Endodermal cell (in vitro differentiated cells): ENCODE measurements at regions not wholly inside any gene's neighbourhood (a gene's known extent, or its start where the extent isn't known, plus 50 kb on each side); places are given as distances from the start of the nearest gene placed in this dataset.

Experiments used
- DNase-seq: peaks from one replicate; pipeline ENCODE4 v3.0.0-alpha.2; 2017
- H3K27ac ChIP-seq: 2 replicates; pipeline ENCODE4 v1.5.1; 2013; ENCODE audit warnings: mild to moderate bottlenecking, low read depth, low read length, moderate library complexity
- H3K27me3 ChIP-seq: 2 replicates; pipeline ENCODE4 v1.6.1; 2013; ENCODE audit warnings: mild to moderate bottlenecking, low read length, moderate library complexity; ENCODE audit not compliant: insufficient read depth, control insufficient read depth, poor library complexity, severe bottlenecking
- H3K36me3 ChIP-seq: 2 replicates; pipeline ENCODE4 v1.7.0; 2013; ENCODE audit warnings: mild to moderate bottlenecking, low read length, moderate library complexity; ENCODE audit not compliant: control insufficient read depth, insufficient read depth
- H3K4me1 ChIP-seq: one replicate; pipeline ENCODE4 v1.7.0; 2013; ENCODE audit warnings: low read length; ENCODE audit not compliant: control insufficient read depth, insufficient read depth
- H3K4me3 ChIP-seq: 2 replicates; pipeline ENCODE4 v1.5.1; 2013; ENCODE audit warnings: mild to moderate bottlenecking, low read length, moderate library complexity
- H3K9ac ChIP-seq: 2 replicates; pipeline ENCODE4 v1.6.1; 2013; ENCODE audit warnings: mild to moderate bottlenecking, low read length, moderate library complexity; ENCODE audit not compliant: poor library complexity, severe bottlenecking; ENCODE audit errors: extremely low read depth
- H3K9me3 ChIP-seq: 2 replicates; pipeline ENCODE4 v1.6.1; 2013; ENCODE audit warnings: mild to moderate bottlenecking, low read length, moderate library complexity; ENCODE audit not compliant: control insufficient read depth
- H3K27ac Mint-ChIP-seq: 2 replicates; pipeline ENCODE4 v1.8.0; 2020; ENCODE audit warnings: mixed read lengths
- H3K27me3 Mint-ChIP-seq: 2 replicates; pipeline ENCODE4 v1.8.0; 2021; ENCODE audit warnings: mild to moderate bottlenecking, mixed read lengths; ENCODE audit not compliant: insufficient read depth
- H3K36me3 Mint-ChIP-seq: 2 replicates; pipeline ENCODE4 v1.8.0; 2020; ENCODE audit warnings: low read depth, mixed read lengths
- H3K4me1 Mint-ChIP-seq: 2 replicates; pipeline ENCODE4 v1.8.0; 2020; ENCODE audit warnings: mixed read lengths
- H3K4me3 Mint-ChIP-seq: 2 replicates; pipeline ENCODE4 v1.8.0; 2020; ENCODE audit warnings: mild to moderate bottlenecking, moderate library complexity, mixed read lengths
- H3K9me3 Mint-ChIP-seq: 2 replicates; pipeline ENCODE4 v1.8.0; 2020; ENCODE audit warnings: mild to moderate bottlenecking, mixed read lengths
- CTCF ChIP-seq: fragments of 200-600 bp; sonication (generic); conservative IDR thresholded peaks from 2 replicates; pipeline ENCODE4 v1.5.0; 2021; ENCODE audit warnings: antibody characterized with exemption, mild to moderate bottlenecking
- WGBS, 2 experiments: methylation state at CpG; one replicate each; pipeline versions ENCODE4 v1.1.5 to v1.1.7; 2013; ENCODE audit warnings: missing lambda C conversion rate in 2 of 2, mixed read lengths in 1 of 2; ENCODE audit not compliant: insufficient coverage in 1 of 2, insufficient read length in 1 of 2; 5-methylcytosine and 5-hydroxymethylcytosine counted together

GRCh38 chr15:77852241-77853007, 219.7 kb upstream of the LINGO1 start:
- peak; percentile 31 for DNase-seq
- no peak overlapping the region for H3K27ac Mint-ChIP-seq
- H3K4me3 Mint-ChIP-seq = no peak overlapping the region
- Histone ChIP-seq H3K27ac (no peak overlapping the region), H3K9ac (no peak overlapping the region), H3K27me3 (no peaks in the 10 kb centered on the region), H3K4me1 (no peaks in the 10 kb centered on the region), H3K4me3 (no peak overlapping the region), H3K9me3 (no peaks in the 10 kb centered on the region), H3K36me3 (no peaks in the 10 kb centered on the region)
- peaks cover 8% of the 10 kb centered on the region for H3K9me3 Mint-ChIP-seq
- no peak for TF ChIP-seq CTCF
- H3K36me3 Mint-ChIP-seq = no peaks in the 10 kb centered on the region
- no peaks in the 10 kb centered on the region for H3K27me3 Mint-ChIP-seq
- peaks cover 5% of the 10 kb centered on the region for H3K4me1 Mint-ChIP-seq
- 91 to 92% methylated on average over 10 to 23 of the region's 23 CpGs for WGBS, 2 experiments

- Histone ChIP-seq H3K27ac (no peak overlapping the region), H3K4me1 (no peaks in the 10 kb centered on the region), H3K27me3 (no peaks in the 10 kb centered on the region), H3K9me3 (no peaks in the 10 kb centered on the region), H3K36me3 (no peaks in the 10 kb centered on the region), H3K4me3 (no peak overlapping the region), H3K9ac (no peak overlapping the region)
- Mint-ChIP-seq H3K4me1 (no peaks in the 10 kb centered on the region), H3K4me3 (no peak overlapping the region), H3K9me3 (peaks cover 8% of the 10 kb centered on the region), H3K27ac (no peak overlapping the region), H3K27me3 (no peaks in the 10 kb centered on the region), H3K36me3 (no peaks in the 10 kb centered on the region)
- WGBS, 2 experiments = 84 to 96% methylated on average over 5 to 6 of the region's 6 CpGs
- TF ChIP-seq CTCF = no peak
- DNase-seq = peak; percentile 23
Measured at GRCh38 chr15:77851691-77852090, 219.0 kb upstream of the LINGO1 start.

GRCh38 chr15:77851086-77851485, 218.4 kb upstream of the LINGO1 start:
- no peaks in the 10 kb centered on the region for H3K4me1 ChIP-seq
- no peaks in the 10 kb centered on the region for H3K27me3 Mint-ChIP-seq
- H3K4me3 Mint-ChIP-seq = no peak overlapping the region
- no peaks in the 10 kb centered on the region for H3K4me1 Mint-ChIP-seq
- no peak overlapping the region for H3K4me3 ChIP-seq
- H3K36me3 Mint-ChIP-seq = no peaks in the 10 kb centered on the region
- TF ChIP-seq CTCF = no peak
- peak; percentile 9 for DNase-seq
- H3K9me3 Mint-ChIP-seq = peaks cover 12% of the 10 kb centered on the region
- H3K9ac ChIP-seq = no peak overlapping the region
- no peaks in the 10 kb centered on the region for H3K36me3 ChIP-seq
- no peak overlapping the region for H3K27ac Mint-ChIP-seq
- H3K9me3 ChIP-seq = no peaks in the 10 kb centered on the region
- no peak overlapping the region for H3K27ac ChIP-seq
- 91 to 100% methylated on average over 3 to 7 of the region's 7 CpGs for WGBS, 2 experiments
- no peaks in the 10 kb centered on the region for H3K27me3 ChIP-seq
